Fibroblast of mammary gland (primary cell): ENCODE measurements at regions not wholly inside any gene's neighbourhood (a gene's known extent, or its start where the extent isn't known, plus 50 kb on each side); places are given as distances from the start of the nearest gene placed in this dataset.

Experiments
- DNase-seq: peaks from one replicate; pipeline ENCODE4 v3.0.0-alpha.2; 2010; ENCODE audit warnings: low read depth
- H3K4me3 ChIP-seq: 2 replicates; pipeline ENCODE4 v1.5.1; 2011; ENCODE audit warnings: low read depth, mild to moderate bottlenecking, low read length, moderate library complexity; ENCODE audit not compliant: control insufficient read depth
- CTCF ChIP-seq: conservative IDR thresholded peaks from 2 replicates; pipeline ENCODE4 v1.5.1; 2011; ENCODE audit warnings: low read depth, low read length, inconsistent platforms; ENCODE audit not compliant: control insufficient read depth, insufficient read depth

DNA sequence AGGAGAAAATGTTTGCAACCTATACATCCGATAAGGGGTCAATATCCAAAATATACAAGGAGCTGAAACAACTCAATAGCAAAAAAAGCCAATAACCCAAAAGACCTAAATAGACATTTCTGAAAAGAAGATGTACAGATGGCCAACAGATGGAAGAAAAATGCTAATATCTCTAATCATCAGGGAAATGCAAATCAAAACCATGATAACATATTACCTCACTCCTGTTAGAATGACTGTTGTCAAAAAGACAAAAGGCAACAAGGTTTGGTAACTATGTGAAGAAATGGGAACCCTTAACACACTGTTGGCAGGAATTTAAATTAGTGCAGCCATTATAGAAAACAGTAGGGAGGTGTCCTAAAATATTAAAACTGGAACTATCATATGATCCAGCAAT, 74.7 kb downstream of the LEPR start:
- peak; percentile 46 for DNase-seq
- no peak overlapping the region for H3K4me3 ChIP-seq
- no peak for TF ChIP-seq CTCF

DNA sequence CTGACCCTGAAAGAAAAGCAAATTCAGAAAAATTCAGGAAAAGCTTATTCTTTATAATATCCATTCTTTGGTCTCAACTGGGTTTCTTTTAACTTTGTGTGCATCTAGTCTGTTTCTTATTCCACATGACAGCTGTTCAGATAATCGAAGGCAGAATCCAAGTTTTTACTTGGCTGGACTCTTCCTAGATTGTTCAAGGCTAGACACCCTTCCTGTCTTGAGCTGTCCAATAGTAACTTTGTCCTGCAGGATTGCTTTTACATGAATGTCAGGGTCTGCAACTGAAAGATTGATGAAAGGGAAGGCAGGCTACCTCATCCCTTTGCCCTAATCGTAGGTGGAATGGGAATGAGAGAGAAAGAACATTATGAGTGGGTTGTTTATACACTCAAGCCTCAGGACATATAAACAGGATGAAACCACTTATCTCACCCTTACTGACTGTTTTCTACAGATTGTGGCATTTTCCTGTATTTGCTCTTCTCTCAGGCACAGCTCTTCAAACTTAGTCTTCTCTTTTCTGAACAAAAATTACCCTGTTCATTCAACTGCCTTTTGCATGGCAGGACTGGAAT, 76.9 kb downstream of the LEPR start:
- H3K4me3 ChIP-seq = no peak overlapping the region
- TF ChIP-seq CTCF = no peak
- no peak for DNase-seq

DNA sequence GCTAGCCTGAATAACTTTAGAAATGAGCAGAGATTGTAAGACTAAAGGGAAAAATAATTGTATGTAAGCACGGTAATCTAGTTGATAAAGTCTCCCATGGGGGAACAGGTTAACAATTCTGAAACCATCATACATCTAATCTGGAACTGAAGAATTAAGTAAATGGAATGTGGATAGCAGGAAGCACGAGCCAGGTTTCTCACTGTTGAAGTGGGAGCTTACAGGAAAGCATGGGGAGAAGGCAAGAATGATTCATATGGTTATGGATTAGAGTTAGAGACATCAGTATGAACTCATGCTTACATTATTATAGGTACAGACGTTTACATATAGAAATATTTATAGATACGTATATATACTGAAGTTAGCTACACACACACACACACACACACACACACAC, 83.0 kb downstream of the LEPR start:
- no peak for DNase-seq

GRCh38 chr1:65504263-65504662, 83.8 kb downstream of the LEPR start:
- TF ChIP-seq CTCF = no peak
- no peak for DNase-seq
- no peak overlapping the region for H3K4me3 ChIP-seq

More for the DNA sequence above, 83.0 kb downstream of the LEPR start:
- no peak overlapping the region for H3K4me3 ChIP-seq
- no peak for TF ChIP-seq CTCF

- H3K4me3 ChIP-seq = no peak overlapping the region
- peak; percentile 30 for DNase-seq
- TF ChIP-seq CTCF = no peak
These were observed 85.3 kb downstream of the LEPR start for GRCh38 chr1:65505547-65506300.

DNA sequence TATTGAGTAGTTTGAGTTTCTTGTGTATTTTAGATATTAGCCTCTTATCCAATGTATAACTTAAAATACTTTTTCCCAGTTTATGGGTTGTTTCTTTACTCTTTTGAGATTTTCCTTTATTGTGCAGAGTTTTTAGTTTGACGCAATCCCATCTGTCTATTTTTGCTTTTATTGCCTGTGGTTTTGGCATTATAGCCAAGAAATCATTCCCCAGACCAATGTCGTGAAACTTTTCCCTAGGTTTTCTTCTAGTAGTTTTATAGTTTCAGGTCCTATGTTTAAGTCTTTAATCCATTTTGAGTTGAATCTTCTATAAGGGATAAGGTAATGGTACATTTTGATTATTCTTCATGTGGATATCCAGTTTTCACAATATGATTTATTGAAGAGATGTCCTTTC, 87.6 kb downstream of the LEPR start:
- H3K4me3 ChIP-seq = no peak overlapping the region
- DNase-seq = no peak
- no peak for TF ChIP-seq CTCF
